Keratinocyte (primary cell): ENCODE measurements at regions not wholly inside any gene's neighbourhood (a gene's known extent, or its start where the extent isn't known, plus 50 kb on each side); places are given as distances from the start of the nearest gene placed in this dataset.

Source experiments
- DNase-seq: peaks from one replicate; pipeline ENCODE4 v3.0.0-alpha.2; 2011; ENCODE audit warnings: low read depth, missing footprints, low spot score
- FAIRE-seq: peaks from 2 replicates; lab custom pipeline; 2011; peaks lifted over from hg19 to GRCh38; lab: Jason Lieb, UNC
- H2AFZ ChIP-seq: 2 replicates; pipeline ENCODE4 v1.6.0; 2012; ENCODE audit warnings: low read length, control low read depth, inconsistent platforms; ENCODE audit not compliant: control insufficient read depth
- H3K27ac ChIP-seq: 2 replicates; pipeline ENCODE4 v1.5.1; 2011; ENCODE audit warnings: low read length; ENCODE audit not compliant: control insufficient read depth, insufficient read depth
- H3K27me3 ChIP-seq: 3 replicates; pipeline ENCODE4 v1.6.0; 2011; ENCODE audit warnings: low read length; ENCODE audit not compliant: control insufficient read depth, insufficient read depth; ENCODE audit errors: extremely low read depth
- H3K36me3 ChIP-seq, 2 experiments: 2 replicates in 1 of 2; 3 replicates in 1 of 2; pipeline ENCODE4 v1.5.1; 2011; ENCODE audit warnings: low read length in 2 of 2, mild to moderate bottlenecking in 1 of 2; ENCODE audit not compliant: control insufficient read depth in 2 of 2, insufficient read depth in 2 of 2; ENCODE audit errors: extremely low read depth in 1 of 2
- H3K4me1 ChIP-seq: 3 replicates; pipeline ENCODE4 v1.5.1; 2011; ENCODE audit warnings: low read length; ENCODE audit not compliant: control insufficient read depth, insufficient read depth; ENCODE audit errors: extremely low read depth
- H3K4me2 ChIP-seq: 3 replicates; pipeline ENCODE4 v1.6.0; 2011; ENCODE audit warnings: low read depth, low read length; ENCODE audit not compliant: control insufficient read depth, insufficient read depth; ENCODE audit errors: extremely low read depth
- H3K4me3 ChIP-seq, 3 experiments: fragments of 200-600 bp in 1 of 3; sonication (generic) in 1 of 3; 2 replicates in 2 of 3; 3 replicates in 1 of 3; pipeline ENCODE4 v1.5.1; 2011 to 2016; ENCODE audit warnings: low read length in 3 of 3, mild to moderate bottlenecking in 3 of 3, control low read depth in 2 of 3, inconsistent platforms in 1 of 3, low read depth in 1 of 3, mixed read lengths in 1 of 3, mixed run types in 1 of 3, moderate library complexity in 1 of 3; ENCODE audit not compliant: control insufficient read depth in 2 of 3, insufficient read depth in 2 of 3; ENCODE audit errors: extremely low read depth in 1 of 3
- H3K79me2 ChIP-seq: 2 replicates; pipeline ENCODE4 v1.6.0; 2012; ENCODE audit warnings: low read length; ENCODE audit not compliant: control insufficient read depth, insufficient read depth
- H3K9ac ChIP-seq: 3 replicates; pipeline ENCODE4 v1.6.0; 2011; ENCODE audit warnings: low read length; ENCODE audit not compliant: control insufficient read depth, insufficient read depth; ENCODE audit errors: extremely low read depth
- H3K9me1 ChIP-seq: 3 replicates; pipeline ENCODE4 v1.6.0; 2011; ENCODE audit warnings: low read length; ENCODE audit not compliant: control insufficient read depth, insufficient read depth; ENCODE audit errors: extremely low read depth
- H3K9me3 ChIP-seq: 2 replicates; pipeline ENCODE4 v1.5.1; 2012; ENCODE audit warnings: low read depth, low read length; ENCODE audit not compliant: control insufficient read depth
- H4K20me1 ChIP-seq: 3 replicates; pipeline ENCODE4 v1.6.0; 2011; ENCODE audit warnings: low read length; ENCODE audit not compliant: control insufficient read depth, insufficient read depth; ENCODE audit errors: extremely low read depth
- EZH2 ChIP-seq: IDR thresholded peaks from one replicate; pipeline ENCODE4 v1.6.1; 2012; ENCODE audit warnings: inconsistent platforms, mild to moderate bottlenecking, low read length, moderate library complexity
- dilution Hi-C: fragments of 300-500 bp; cut with MboI; formaldehyde crosslinking; loops from one replicate; pipeline ENCODE4 v1.7.0; 2020; ENCODE audit warnings: low sequenced_read_pairs; ENCODE audit not compliant: extremely low pct_ligation_motif_present
- TF ChIP-seq, protein P1 (sequence below), 3 experiments: IDR thresholded peaks in 1 of 3; conservative IDR thresholded peaks in 1 of 3; optimal IDR thresholded peaks in 1 of 3; 2 replicates in 2 of 3; 3 replicates in 1 of 3; pipeline versions ENCODE3 to v1.5.1; 2011; ENCODE audit warnings: low read length in 3 of 3, mild to moderate bottlenecking in 3 of 3, moderate library complexity in 2 of 3, control low read depth in 1 of 3, inconsistent platforms in 1 of 3; ENCODE audit not compliant: insufficient read depth in 2 of 3; ENCODE audit errors: extremely low read depth in 1 of 3

DNA sequence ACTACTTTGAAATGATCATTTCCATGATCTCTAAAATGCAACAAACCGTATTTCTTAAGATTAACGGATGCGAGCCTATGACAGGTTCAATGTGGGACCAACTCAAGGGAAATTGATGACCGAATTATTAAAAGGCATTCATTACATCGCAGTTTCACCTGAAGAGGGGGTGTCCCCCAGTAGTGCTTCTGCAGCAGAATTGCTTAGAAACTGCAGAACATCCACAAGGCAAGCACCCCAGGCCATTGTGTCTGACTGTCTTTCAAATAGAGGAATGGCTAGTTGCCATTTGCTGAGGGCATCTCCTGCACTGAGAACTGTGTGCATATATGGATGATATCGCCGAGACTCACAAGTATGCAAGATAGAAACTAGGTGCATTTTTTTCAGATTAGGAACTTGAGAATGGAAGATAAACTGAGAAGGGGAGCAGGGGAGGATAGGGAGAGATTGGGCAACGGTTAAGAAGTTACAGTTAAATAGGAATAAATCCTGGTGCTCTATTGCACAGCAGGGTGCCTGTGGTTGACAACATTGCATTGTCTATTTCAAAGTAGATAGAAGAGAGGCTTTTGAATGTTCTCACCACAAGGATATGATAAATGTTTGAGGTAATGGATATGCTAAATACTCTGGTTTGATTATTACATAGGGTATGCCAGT, 234.3 kb upstream of the PLEKHG7 start:
- dilution Hi-C loops: no loop called here
- H3K9me1 ChIP-seq: no peaks in the 10 kb centered on the region
- no peak overlapping the region for H2AFZ ChIP-seq
- H3K79me2 ChIP-seq: no peaks in the 10 kb centered on the region
- no peaks in the 10 kb centered on the region for H3K4me1 ChIP-seq
- H3K27ac ChIP-seq: no peak overlapping the region
- FAIRE-seq (no peak), DNase-seq (no peak)
- H3K4me2 ChIP-seq: no peak overlapping the region
- TF ChIP-seq, protein P1, sequence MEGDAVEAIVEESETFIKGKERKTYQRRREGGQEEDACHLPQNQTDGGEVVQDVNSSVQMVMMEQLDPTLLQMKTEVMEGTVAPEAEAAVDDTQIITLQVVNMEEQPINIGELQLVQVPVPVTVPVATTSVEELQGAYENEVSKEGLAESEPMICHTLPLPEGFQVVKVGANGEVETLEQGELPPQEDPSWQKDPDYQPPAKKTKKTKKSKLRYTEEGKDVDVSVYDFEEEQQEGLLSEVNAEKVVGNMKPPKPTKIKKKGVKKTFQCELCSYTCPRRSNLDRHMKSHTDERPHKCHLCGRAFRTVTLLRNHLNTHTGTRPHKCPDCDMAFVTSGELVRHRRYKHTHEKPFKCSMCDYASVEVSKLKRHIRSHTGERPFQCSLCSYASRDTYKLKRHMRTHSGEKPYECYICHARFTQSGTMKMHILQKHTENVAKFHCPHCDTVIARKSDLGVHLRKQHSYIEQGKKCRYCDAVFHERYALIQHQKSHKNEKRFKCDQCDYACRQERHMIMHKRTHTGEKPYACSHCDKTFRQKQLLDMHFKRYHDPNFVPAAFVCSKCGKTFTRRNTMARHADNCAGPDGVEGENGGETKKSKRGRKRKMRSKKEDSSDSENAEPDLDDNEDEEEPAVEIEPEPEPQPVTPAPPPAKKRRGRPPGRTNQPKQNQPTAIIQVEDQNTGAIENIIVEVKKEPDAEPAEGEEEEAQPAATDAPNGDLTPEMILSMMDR (optimal IDR thresholded peaks at IDR 0.05 in 1 of 3, IDR thresholded peaks at IDR 0.05 in 1 of 3, conservative IDR thresholded peaks at IDR 0.05 in 1 of 3; ENCODE audit: extremely low read depth in 1 of 3, insufficient read depth in 2 of 3, low read length in 3 of 3): no peak
- no peak for TF ChIP-seq EZH2
- H3K27me3 ChIP-seq: no peaks in the 10 kb centered on the region
- no peaks in the 10 kb centered on the region for H3K9me3 ChIP-seq
- no peaks in the 10 kb centered on the region for H3K36me3 ChIP-seq
- H4K20me1 ChIP-seq: no peaks in the 10 kb centered on the region
- no peak overlapping the region for H3K4me3 ChIP-seq
- H3K9ac ChIP-seq: no peak overlapping the region

DNA sequence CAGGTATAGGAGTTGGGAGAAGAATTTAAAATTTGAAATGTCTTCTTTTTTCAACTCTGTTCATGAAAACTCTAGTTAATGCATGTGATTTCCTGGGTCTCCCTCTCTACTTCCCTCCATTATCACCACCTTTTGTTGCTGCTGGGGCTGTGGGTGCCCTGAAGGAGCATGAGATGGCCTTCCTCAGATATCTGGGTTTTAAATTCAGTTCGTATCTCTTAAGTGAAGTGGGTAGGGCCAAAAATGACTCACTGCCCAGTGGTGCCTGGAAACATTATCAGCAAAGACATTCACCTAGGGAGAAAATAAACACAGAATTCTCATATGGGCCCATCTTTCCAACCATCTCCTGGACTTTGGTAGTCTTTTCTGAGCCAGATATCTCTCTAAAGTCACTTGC, 234.9 kb upstream of the PLEKHG7 start:
- Histone ChIP-seq H2AFZ (no peak overlapping the region), H3K9me3 (no peaks in the 10 kb centered on the region), H3K27ac (no peak overlapping the region), H3K79me2 (no peaks in the 10 kb centered on the region), H3K9ac (no peak overlapping the region), H3K9me1 (no peaks in the 10 kb centered on the region), H4K20me1 (no peaks in the 10 kb centered on the region), H3K4me3 (no peak overlapping the region), H3K4me1 (no peaks in the 10 kb centered on the region), H3K4me2 (no peak overlapping the region), H3K27me3 (no peaks in the 10 kb centered on the region), H3K36me3 (no peaks in the 10 kb centered on the region)
- dilution Hi-C loops: no loop called here
- DNase-seq: no peak
- TF ChIP-seq, protein P1 (optimal IDR thresholded peaks at IDR 0.05 in 1 of 3, IDR thresholded peaks at IDR 0.05 in 1 of 3, conservative IDR thresholded peaks at IDR 0.05 in 1 of 3; ENCODE audit: extremely low read depth in 1 of 3, insufficient read depth in 2 of 3, low read length in 3 of 3): no peak
- TF ChIP-seq EZH2: no peak
- FAIRE-seq: peak; percentile 76
